Limb (tissue), 2 donors: ENCODE measurements at regions not wholly inside any gene's neighbourhood (a gene's known extent, or its start where the extent isn't known, plus 50 kb on each side); places are given as distances from the start of the nearest gene placed in this dataset.

Experiments
- DNase-seq, 2 donors: peaks; one replicate each; pipeline ENCODE4 v3.0.0-alpha.2; 2016; ENCODE audit errors: extremely low spot score in 2 of 2

- DNase-seq, result no peak
Observed at GRCh38 chr5:167466992-167467391, 824.5 kb upstream of the WWC1 start.

GRCh38 chr5:167472566-167473108 is 818.8 kb upstream of the WWC1 start:
- peak in 1 of 2 donors; percentile 10 for DNase-seq

DNA sequence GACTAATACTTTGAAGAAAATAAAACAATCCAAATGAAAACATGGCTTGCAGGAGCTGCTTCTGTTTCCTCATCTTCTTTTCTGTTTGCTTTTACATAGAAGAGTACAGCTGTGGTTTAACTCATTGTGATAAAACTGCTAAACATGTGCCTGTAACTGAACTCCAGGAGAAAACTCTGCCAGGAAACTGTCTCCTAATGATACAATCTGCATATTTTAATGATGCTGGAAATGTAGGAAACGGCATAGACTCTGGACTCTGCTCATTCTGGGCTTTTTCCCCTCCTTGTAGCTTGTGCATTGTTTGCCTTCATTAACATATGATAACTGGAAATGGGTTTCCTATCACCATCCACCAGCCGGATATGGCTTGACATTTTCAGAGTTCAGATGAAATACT is 813.3 kb upstream of the WWC1 start:
- peak in 1 of 2 donors; percentile 13 for DNase-seq

DNA sequence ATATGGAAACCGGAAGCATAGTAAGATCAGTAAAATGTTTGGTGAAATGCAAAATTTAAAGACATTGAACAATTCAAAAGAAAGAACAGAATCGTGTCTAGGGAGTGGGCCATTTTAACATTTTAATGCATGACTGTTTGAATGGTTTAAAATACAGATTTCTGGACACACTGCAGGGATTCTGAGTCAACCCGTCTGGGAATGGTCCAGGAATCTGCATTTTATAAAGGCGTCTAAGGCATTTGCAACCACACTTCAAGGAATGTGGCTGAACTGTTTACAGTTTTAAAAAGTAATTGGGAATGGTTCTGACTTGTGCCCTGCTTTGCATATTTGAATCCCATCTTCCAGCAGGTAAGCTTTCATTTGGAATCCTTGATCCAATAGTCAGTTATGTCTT is 811.7 kb upstream of the WWC1 start:
- DNase-seq, result no peak

GRCh38 chr5:167481345-167481744 is 810.1 kb upstream of the WWC1 start:
- no peak for DNase-seq

DNA sequence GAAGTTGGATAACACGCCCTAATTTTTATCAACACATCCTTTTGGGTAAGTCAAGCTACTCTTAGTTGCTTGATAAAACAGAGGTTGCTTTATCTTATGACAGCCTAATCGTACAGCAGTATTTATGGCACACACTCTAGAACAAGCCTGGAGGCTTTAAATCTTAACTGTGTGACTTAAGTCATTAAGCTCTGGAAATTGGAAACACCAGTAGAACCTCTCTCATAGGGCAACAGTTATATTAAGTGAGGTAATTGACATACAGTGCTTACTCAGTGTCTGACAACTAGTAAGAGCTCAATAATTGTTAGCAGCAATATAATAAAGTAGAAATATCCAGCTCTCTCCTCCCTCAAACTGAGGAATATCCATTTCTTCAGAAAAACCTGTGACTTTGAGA is 808.9 kb upstream of the WWC1 start:
- no peak for DNase-seq

GRCh38 chr5:167485061-167485774 is 806.2 kb upstream of the WWC1 start:
- DNase-seq, result no peak

- no peak for DNase-seq
Observed at GRCh38 chr5:167488371-167488770, 803.1 kb upstream of the WWC1 start.

DNA sequence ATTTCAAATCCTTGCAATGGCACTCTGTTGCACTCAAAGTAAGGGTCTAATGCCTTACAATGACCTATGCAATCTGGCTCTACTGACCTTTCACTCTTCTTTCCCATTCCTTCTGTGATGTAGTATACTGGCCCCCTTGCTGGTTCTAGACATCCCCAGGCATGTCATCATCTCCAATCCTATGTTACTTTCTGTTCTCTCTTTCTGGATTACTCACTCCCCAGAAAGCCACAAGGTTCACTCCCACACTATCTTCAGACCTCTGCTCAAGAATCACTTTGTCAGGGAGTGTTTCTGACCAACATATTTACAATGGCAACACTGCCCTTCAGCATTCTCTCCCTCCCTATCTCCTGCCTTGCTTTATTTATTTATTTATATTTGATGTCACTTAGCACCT is 802.2 kb upstream of the WWC1 start:
- DNase-seq, result no peak

DNA sequence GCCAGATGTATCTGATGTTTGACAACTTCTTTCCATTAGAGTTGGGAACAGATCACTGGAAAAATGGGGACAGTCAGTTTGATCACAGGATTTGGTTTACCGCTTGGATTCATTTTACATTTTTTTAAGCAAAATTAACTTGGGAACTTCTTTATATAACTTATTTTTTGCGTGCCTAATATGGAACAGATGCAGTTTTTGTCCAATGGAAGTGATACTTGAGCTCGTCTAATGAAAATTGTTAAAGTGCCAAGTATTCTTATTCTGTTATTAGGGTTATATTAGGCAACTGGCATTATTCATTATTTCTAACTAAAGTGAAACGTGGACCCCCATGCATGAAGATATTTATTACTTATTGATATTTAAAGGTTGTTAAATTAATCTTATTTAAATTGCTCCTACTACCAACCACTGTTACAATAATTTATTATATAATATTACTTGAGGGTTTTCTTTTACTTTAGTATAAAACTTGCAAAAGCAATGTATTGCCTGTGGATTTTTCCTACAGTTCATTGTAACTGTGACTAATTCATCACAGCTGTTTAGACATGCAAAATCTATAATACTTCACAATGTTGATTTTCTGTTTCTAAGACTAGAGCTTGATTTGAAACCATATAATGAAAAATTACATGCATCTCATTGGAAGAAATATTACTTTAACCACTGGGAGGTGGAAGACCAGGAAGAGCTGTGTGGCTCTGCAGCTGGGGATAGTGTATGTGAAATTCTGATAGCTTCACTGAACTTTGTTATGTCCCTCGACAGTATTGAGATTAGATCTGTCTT is 787.3 kb upstream of the WWC1 start:
- DNase-seq, result peak in 1 of 2 donors; percentile 79

- no peak for DNase-seq
Observed at GRCh38 chr5:167507463-167508233, 783.8 kb upstream of the WWC1 start.

GRCh38 chr5:167509076-167509475 is 782.4 kb upstream of the WWC1 start:
- no peak for DNase-seq

DNA sequence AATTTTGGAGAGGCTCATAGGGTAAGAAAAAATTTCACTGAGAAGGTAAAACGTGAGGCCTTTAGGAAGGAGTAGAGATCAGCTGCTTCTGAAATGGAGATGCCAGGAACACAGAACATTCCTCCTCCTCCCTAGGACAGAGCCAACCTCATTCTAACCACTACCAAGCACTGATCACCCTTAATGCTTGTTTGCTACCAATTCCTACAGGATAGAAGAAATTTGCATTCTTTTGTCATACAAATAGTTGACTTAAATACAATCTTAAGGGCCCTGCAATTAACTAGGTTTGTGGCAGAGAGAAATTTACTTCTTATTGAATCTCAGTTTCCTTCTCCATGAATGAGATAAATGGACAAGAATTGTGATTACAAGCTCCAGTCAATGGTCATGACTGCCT is 780.2 kb upstream of the WWC1 start:
- no peak for DNase-seq

DNA sequence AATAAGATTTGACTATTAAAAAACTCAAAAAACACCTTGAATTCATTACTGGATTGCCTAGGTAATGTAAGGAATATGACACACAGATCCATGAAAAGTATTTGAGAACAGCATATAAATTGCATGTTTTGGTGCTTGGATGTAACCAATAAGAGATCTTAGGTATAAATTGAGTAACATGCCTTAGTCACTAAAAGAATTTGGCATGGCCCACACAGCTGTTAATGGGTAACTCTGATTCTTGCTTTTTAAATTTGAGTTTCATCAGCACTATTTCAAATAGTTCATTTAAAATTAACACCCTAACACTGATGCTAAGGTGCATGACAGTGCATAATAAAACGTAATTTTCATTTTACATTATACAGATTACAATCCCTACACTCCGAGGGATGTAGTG is 779.3 kb upstream of the WWC1 start:
- DNase-seq, result no peak

DNA sequence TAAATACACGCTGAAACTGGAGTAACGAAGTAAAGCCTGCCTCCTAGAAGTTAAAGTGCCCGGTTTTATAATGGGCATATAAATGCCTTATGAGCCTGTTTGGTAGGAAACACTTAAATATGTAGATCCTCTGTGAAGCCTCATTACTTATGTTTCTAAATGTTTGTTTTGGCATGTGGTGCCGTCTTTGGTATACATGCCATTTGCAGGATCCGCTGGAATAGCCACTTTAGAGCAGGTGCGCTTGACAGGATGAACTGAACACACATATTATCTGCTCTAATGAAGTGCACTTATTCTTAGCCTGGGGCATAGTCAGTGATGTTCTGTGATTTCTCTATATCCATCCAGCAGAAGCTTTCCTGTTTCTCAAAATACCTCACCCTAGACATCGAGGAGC is 778.1 kb upstream of the WWC1 start:
- no peak for DNase-seq

DNA sequence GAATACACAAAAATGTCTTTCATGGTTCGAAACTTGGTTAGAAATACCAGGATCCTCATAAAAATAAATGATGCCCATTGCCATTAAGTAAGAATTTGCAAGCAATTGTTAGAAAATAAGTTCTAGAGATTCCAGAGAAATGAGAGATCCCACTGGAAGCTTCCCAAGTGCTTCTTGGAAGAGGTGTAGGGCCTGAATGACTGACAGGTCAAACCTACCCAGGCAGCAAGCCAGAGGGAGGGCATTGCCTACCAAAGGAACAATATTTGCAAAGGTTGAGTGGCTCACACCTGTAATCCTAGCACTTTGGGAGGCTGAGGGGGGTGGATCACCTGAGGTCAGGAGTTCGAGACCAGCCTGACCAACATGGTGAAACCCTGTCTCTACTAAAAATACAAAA is 777.0 kb upstream of the WWC1 start:
- no peak for DNase-seq

- DNase-seq, result no peak
Observed at GRCh38 chr5:167525004-167525403, 766.4 kb upstream of the WWC1 start.

- no peak for DNase-seq
Observed at GRCh38 chr5:167528651-167529050, 762.8 kb upstream of the WWC1 start.

DNA sequence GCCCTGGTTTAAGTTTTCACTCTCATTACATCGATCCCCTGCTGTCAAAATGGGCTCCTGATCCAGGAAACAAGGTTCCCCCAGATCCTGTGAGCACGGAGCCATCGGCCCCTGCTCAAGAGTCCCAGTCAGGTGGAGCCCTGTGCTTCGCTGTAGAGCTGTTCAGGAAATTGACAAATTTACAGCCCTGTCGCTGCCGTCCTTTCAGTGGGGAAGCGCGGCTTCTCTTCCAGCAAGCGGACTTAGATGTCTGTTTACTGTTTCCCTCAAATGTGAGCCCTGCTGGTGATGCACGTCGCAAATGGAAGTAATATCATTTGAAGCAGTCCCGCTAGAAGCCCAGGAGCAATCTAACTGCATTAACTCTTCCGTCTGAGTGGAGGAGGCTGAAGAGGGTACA is 760.9 kb upstream of the WWC1 start:
- DNase-seq, result peak in 1 of 2 donors; percentile 31

GRCh38 chr5:167533814-167534795 is 757.3 kb upstream of the WWC1 start:
- DNase-seq, result no peak

- no peak for DNase-seq
Observed at GRCh38 chr5:167539747-167540146, 751.7 kb upstream of the WWC1 start.
